ENCODE measurements at regions not wholly inside any gene's neighbourhood (a gene's known extent, or its start where the extent isn't known, plus 50 kb on each side); places are given as distances from the start of the nearest gene placed in this dataset.
"Not testable (repeated sequence)": the region's sequence is repeated elsewhere in the genome, so short reads cannot be mapped to it uniquely, and the experiment has no call there.

DNA sequence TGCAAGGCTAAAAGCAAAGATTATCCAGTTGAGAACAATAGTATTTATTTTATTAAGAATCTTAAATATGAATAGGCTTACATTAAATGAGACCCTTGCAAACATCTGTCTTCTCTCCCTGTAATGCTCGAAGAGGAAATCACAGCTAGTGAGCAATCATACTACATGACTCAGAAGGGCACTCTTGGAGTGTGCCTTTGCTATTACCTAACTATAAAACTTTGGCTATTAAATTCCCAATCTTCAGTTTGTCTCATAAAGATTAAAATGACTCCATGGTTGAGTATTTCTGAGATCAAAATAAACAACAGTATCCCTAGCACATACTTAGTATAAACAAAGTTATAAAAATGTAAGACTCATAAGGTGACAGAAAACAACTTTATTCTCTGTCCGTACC lies 296.9 kb downstream of the KCNJ3 start:
- ATAC-seq: no peak
- no peaks in the 10 kb centered on the region for H3K9me3 Mint-ChIP-seq
- H3K4me1 Mint-ChIP-seq: no peaks in the 10 kb centered on the region
- H3K27me3 Mint-ChIP-seq: no peaks in the 10 kb centered on the region
- no peak overlapping the region for H3K4me3 Mint-ChIP-seq
- H3K36me3 Mint-ChIP-seq (ENCODE audit: low read depth): no peaks in the 10 kb centered on the region
- no peak for DNase-seq
- no peak overlapping the region for H3K27ac Mint-ChIP-seq

- Mint-ChIP-seq H3K36me3 (ENCODE audit: low read depth) (no peaks in the 10 kb centered on the region), H3K27ac (no peak overlapping the region), H3K4me1 (no peaks in the 10 kb centered on the region), H3K4me3 (no peak overlapping the region), H3K27me3 (no peaks in the 10 kb centered on the region), H3K9me3 (no peaks in the 10 kb centered on the region)
- ATAC-seq (no peak), DNase-seq (no peak)
These were observed 294.3 kb downstream of the KCNJ3 start for GRCh38 chr2:154992826-154993225.

DNA sequence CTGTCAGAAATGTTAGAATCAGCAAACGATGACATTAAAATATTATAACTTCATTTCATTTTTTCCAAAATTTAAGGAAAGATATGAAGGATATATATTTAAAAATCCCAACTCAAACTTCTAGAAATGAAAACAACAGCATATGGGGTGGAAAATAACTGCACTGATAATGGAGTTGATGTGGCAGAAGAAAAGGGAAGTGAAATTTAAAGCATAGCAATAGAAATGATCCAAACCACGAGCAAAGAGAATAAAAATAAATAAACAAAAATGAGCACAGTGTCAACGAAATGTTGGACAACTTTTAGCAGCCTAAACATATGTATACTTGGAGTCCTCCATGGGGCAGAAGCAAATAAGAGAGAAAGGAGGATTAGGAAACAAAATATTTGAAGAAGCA lies 280.2 kb downstream of the KCNJ3 start:
- Mint-ChIP-seq H3K9me3 (peaks cover 3% of the 10 kb centered on the region), H3K4me1 (no peaks in the 10 kb centered on the region), H3K4me3 (no peak overlapping the region), H3K27ac (no peak overlapping the region), H3K27me3 (no peaks in the 10 kb centered on the region), H3K36me3 (ENCODE audit: low read depth) (no peaks in the 10 kb centered on the region)
- DNase-seq (no peak), ATAC-seq (no peak)

DNA sequence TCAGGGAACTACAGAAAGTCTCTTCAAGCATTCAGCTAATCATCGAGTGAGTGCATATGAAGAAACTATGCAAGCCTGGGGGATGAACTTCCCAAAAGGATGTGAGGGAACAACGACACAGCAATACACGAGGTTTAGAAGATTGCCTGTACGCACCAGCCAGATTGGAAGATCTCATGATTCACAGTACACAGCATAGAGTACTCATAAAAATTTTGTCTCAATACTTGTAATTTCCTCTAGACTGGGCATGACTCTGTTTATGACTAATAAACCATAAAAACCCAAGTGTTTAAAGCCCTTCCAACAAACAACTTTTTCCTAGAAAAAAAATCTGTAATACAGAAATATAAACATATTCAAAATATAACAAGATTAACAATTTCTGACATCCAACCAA lies 279.7 kb downstream of the KCNJ3 start:
- DNase-seq: no peak
- H3K27me3 Mint-ChIP-seq: no peaks in the 10 kb centered on the region
- peaks cover 3% of the 10 kb centered on the region for H3K9me3 Mint-ChIP-seq
- no peaks in the 10 kb centered on the region for H3K36me3 Mint-ChIP-seq (ENCODE audit: low read depth)
- H3K27ac Mint-ChIP-seq: no peak overlapping the region
- no peaks in the 10 kb centered on the region for H3K4me1 Mint-ChIP-seq
- no peak for ATAC-seq
- H3K4me3 Mint-ChIP-seq: no peak overlapping the region

DNA sequence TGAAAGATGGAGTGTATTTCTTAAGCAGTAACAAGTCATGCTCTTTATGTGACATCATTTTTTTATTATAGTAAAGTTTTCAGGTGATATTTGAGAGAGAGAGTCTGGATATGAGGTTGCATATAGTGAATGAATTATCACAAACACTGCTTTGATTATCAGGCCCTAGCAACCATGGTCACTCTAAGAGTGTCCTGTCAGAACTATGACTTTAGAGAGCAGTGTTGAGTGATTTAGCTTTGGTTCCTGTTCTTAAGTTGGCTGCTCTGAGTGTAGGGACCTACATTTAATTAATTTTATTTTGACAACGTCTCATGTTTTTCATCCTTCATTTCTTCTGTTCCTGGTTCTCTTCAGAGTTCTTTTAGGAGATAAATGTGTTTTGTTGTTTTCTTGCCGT lies 275.5 kb downstream of the KCNJ3 start:
- DNase-seq (no peak), ATAC-seq (no peak)
- peaks cover 3% of the 10 kb centered on the region for H3K9me3 Mint-ChIP-seq
- no peaks in the 10 kb centered on the region for H3K36me3 Mint-ChIP-seq (ENCODE audit: low read depth)
- no peaks in the 10 kb centered on the region for H3K4me1 Mint-ChIP-seq
- H3K27me3 Mint-ChIP-seq: no peaks in the 10 kb centered on the region
- H3K27ac Mint-ChIP-seq: no peak overlapping the region
- no peak overlapping the region for H3K4me3 Mint-ChIP-seq

DNA sequence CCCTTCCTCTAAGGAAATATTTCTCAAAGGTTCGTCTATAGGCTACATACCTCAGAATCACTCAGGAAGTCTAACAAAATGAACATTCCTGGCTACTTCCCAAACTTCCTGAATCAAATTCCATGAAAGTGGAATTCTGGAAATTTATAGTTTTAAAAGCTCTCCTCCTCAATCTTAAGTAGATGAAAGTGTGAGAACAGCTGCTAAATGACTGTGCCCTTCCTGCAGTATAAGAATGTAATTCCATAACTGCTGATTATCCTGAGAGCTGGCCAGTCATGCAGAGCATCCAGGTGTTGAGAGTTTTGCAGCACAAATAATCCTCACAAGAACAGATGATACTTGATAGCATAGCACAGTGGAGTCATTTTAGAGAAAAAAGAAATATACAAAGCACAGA lies 265.0 kb downstream of the KCNJ3 start:
- H3K27ac Mint-ChIP-seq: no peak overlapping the region
- no peaks in the 10 kb centered on the region for H3K27me3 Mint-ChIP-seq
- H3K9me3 Mint-ChIP-seq: peaks cover 7% of the 10 kb centered on the region
- ATAC-seq (no peak), DNase-seq (no peak)
- H3K4me1 Mint-ChIP-seq: no peaks in the 10 kb centered on the region
- no peaks in the 10 kb centered on the region for H3K36me3 Mint-ChIP-seq (ENCODE audit: low read depth)
- no peak overlapping the region for H3K4me3 Mint-ChIP-seq

DNA sequence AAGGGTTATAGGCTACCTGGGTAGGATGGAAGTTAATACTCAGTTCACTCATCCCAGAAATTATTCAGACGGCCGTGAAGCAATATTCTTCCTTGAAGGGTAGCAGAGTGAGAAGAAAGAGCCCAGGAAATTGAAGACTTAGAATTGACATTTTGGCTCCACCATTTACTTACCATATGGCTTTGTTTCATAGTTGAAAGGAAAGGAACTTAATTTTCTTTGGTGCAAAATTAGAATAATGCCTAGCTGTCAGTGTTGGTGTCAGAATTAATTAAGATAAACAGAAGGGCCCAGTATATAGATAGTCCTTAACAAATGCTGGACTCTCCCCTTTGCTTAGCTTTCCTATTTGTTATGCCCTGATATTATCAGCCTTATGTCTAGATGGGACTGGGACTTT lies 263.2 kb downstream of the KCNJ3 start:
- Mint-ChIP-seq H3K27ac (no peak overlapping the region), H3K9me3 (peaks cover 13% of the 10 kb centered on the region), H3K4me1 (no peaks in the 10 kb centered on the region), H3K36me3 (ENCODE audit: low read depth) (no peaks in the 10 kb centered on the region), H3K4me3 (no peak overlapping the region), H3K27me3 (no peaks in the 10 kb centered on the region)
- no peak for DNase-seq
- ATAC-seq: no peak

- Mint-ChIP-seq H3K4me1 (no peaks in the 10 kb centered on the region), H3K27ac (no peak overlapping the region), H3K27me3 (no peaks in the 10 kb centered on the region), H3K36me3 (ENCODE audit: low read depth) (no peaks in the 10 kb centered on the region), H3K4me3 (no peak overlapping the region), H3K9me3 (peaks cover 13% of the 10 kb centered on the region)
- no peak for ATAC-seq
- no peak for DNase-seq
These were observed 262.5 kb downstream of the KCNJ3 start for GRCh38 chr2:154960802-154961583.

- ATAC-seq: no peak
- H3K9me3 Mint-ChIP-seq: no peaks in the 10 kb centered on the region
- H3K4me1 Mint-ChIP-seq: no peaks in the 10 kb centered on the region
- H3K36me3 Mint-ChIP-seq (ENCODE audit: low read depth): no peaks in the 10 kb centered on the region
- DNase-seq: no peak
- no peak overlapping the region for H3K4me3 Mint-ChIP-seq
- H3K27me3 Mint-ChIP-seq: no peaks in the 10 kb centered on the region
- H3K27ac Mint-ChIP-seq: no peak overlapping the region
These were observed 254.0 kb downstream of the KCNJ3 start for GRCh38 chr2:154952346-154952980.

DNA sequence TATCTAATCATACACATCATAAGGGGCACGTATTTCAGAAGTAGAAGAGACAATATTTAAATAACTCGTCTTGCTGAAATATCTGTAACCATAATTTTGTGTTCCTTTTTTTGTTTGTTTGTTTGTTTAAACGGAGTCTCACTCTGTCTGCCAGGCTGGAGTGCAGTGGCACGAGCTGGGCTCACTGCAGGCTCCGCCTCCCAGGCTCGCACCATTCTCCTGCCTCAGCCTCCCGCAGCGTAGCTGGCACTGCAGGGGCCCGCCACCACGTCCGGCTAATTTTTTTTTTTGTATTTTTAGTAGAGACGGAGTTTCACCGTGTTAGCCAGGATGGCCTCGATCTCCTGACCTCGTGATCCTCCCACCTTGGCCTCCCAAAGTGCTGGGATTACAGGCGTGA lies 248.9 kb downstream of the KCNJ3 start:
- not testable (repeated sequence) for H3K27me3 Mint-ChIP-seq; DNase-seq; H3K4me1 Mint-ChIP-seq; ATAC-seq; H3K4me3 Mint-ChIP-seq; H3K36me3 Mint-ChIP-seq (ENCODE audit: low read depth); H3K9me3 Mint-ChIP-seq; H3K27ac Mint-ChIP-seq

GRCh38 chr2:154945984-154946383 lies 247.5 kb downstream of the KCNJ3 start:
- H3K27me3 Mint-ChIP-seq: no peaks in the 10 kb centered on the region
- DNase-seq (no peak), ATAC-seq (no peak)
- no peaks in the 10 kb centered on the region for H3K9me3 Mint-ChIP-seq
- H3K4me1 Mint-ChIP-seq: no peaks in the 10 kb centered on the region
- no peaks in the 10 kb centered on the region for H3K36me3 Mint-ChIP-seq (ENCODE audit: low read depth)
- no peak overlapping the region for H3K27ac Mint-ChIP-seq
- no peak overlapping the region for H3K4me3 Mint-ChIP-seq

DNA sequence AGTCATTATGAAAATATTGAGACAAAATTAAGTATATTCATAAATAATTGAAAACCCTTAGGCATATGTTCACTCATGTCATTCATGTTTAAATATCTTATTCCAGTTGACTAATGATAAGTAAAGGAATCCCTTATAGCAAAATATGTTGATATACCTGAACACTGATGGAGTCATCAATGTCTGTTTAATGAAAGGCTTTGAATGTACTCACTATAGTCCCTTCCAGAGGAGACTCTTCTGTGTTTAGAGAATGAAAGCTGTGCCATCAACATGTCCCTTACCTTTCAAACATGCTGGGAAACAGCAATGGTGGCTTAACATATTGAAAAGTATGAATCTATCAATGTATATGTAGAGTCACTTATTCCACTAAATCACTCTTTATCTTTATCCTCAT lies 242.9 kb downstream of the KCNJ3 start:
- no peak overlapping the region for H3K4me3 Mint-ChIP-seq
- no peaks in the 10 kb centered on the region for H3K9me3 Mint-ChIP-seq
- H3K4me1 Mint-ChIP-seq: no peaks in the 10 kb centered on the region
- no peaks in the 10 kb centered on the region for H3K36me3 Mint-ChIP-seq (ENCODE audit: low read depth)
- DNase-seq: no peak
- no peaks in the 10 kb centered on the region for H3K27me3 Mint-ChIP-seq
- no peak overlapping the region for H3K27ac Mint-ChIP-seq
- ATAC-seq: no peak

DNA sequence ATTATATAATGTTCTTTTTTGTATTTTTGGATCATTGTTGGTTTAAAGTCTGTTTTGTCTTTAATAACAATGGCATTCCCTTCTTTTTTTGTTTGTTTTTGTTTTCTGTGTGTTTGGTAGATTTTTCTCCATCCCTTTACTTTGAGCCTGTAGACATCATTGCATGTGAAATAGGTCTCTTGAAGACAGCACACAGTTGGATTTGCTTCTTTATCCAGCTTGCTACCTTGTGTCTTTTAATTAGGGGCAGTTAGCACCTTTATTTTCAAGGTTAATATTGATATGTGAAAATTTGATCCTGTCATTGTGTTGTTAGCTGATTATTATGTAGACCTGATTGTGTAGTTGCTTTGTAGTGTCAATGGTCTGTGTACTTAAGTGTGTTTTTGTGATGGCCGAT lies 235.7 kb downstream of the KCNJ3 start:
- H3K27me3 Mint-ChIP-seq: no peaks in the 10 kb centered on the region
- H3K4me3 Mint-ChIP-seq: no peak overlapping the region

GRCh38 chr2:154924531-154924930 lies 226.0 kb downstream of the KCNJ3 start:
- H3K4me3 Mint-ChIP-seq: no peak overlapping the region
- no peaks in the 10 kb centered on the region for H3K9me3 Mint-ChIP-seq
- DNase-seq (no peak), ATAC-seq (no peak)
- H3K36me3 Mint-ChIP-seq (ENCODE audit: low read depth): no peaks in the 10 kb centered on the region
- H3K27me3 Mint-ChIP-seq: no peaks in the 10 kb centered on the region
- H3K4me1 Mint-ChIP-seq: no peaks in the 10 kb centered on the region
- no peak overlapping the region for H3K27ac Mint-ChIP-seq

More for the DNA sequence above, 235.7 kb downstream of the KCNJ3 start:
- no peak for ATAC-seq
- Mint-ChIP-seq H3K4me1 (no peaks in the 10 kb centered on the region), H3K27ac (no peak overlapping the region), H3K36me3 (ENCODE audit: low read depth) (no peaks in the 10 kb centered on the region), H3K9me3 (peaks cover 10% of the 10 kb centered on the region)
- no peak for DNase-seq

DNA sequence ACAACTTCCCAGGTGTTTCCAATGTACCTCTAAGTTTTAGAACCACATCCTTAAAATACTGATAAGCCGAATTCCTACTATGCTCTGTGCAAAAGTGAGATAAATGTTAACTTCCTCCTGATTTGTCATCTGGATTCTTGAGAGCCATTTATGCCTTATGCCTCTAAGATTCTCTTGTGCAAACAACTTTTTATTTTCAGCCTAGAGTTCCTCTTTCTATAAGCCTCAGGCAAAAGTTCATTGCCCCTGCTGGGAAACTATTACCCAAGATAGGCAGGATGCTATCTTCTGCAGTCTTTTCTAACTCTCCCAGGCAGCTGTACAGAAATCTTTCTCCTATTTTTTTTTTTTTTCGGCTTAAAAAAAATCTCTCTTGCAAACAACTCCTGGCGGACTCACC lies 216.1 kb downstream of the KCNJ3 start:
- H3K27ac Mint-ChIP-seq: no peak overlapping the region
- peaks cover 3% of the 10 kb centered on the region for H3K9me3 Mint-ChIP-seq
- ATAC-seq (no peak), DNase-seq (no peak)
- no peaks in the 10 kb centered on the region for H3K4me1 Mint-ChIP-seq
- no peaks in the 10 kb centered on the region for H3K27me3 Mint-ChIP-seq
- H3K4me3 Mint-ChIP-seq: no peak overlapping the region
- H3K36me3 Mint-ChIP-seq (ENCODE audit: low read depth): no peaks in the 10 kb centered on the region

All from activated naive CD8-positive, alpha-beta T cell treated with anti-CD3 and anti-CD28 coated beads, Interleukin-2, amount 50 U/mL, for 24 hours (primary cell).